Endothelial cell of umbilical vein (primary cell): ENCODE measurements at regions not wholly inside any gene's neighbourhood (a gene's known extent, or its start where the extent isn't known, plus 50 kb on each side); places are given as distances from the start of the nearest gene placed in this dataset.

Source experiments
- BruUV-seq: library from RNA; stranded (reverse); fragments of 400-500 nt; replicated peaks from 2 replicates; lab custom pipeline; 2021; lab: Mats Ljungman, UMichigan
- CTCF ChIA-PET: fragments of 300-600, 350-600 bp; sonication (Branson Sonifier 250); formaldehyde crosslinking; loops from one replicate; lab custom pipeline; 2021; ENCODE audit warnings: antibody characterized with exemption, inconsistent platforms; lab: Charles Lee
- POLR2A ChIA-PET: fragments of 300-600, 350-600 bp; sonication (Branson Sonifier 250); formaldehyde crosslinking; loops from one replicate; lab custom pipeline; 2021; ENCODE audit warnings: antibody characterized with exemption, inconsistent platforms; lab: Charles Lee
- DNase-seq: peaks from one replicate; pipeline ENCODE4 v3.0.0-alpha.2; 2011; ENCODE audit warnings: low read depth, low spot score
- FAIRE-seq: peaks from 2 replicates; lab custom pipeline; 2011; peaks lifted over from hg19 to GRCh38; lab: Jason Lieb, UNC
- H2AFZ ChIP-seq: 2 replicates; pipeline ENCODE4 v1.6.0; 2012; ENCODE audit warnings: low read depth, low read length, control low read depth, inconsistent platforms
- H3K27ac ChIP-seq: 2 replicates; pipeline ENCODE4 v1.5.1; 2011; ENCODE audit warnings: low read depth, mild to moderate bottlenecking, control low read depth, low read length, moderate library complexity; ENCODE audit not compliant: insufficient read depth
- H3K27me3 ChIP-seq, 2 experiments: 2 replicates each; pipeline versions ENCODE4 v1.6.0 to v1.6.1; 2011; ENCODE audit warnings: low read length in 2 of 2, mixed read lengths in 1 of 2; ENCODE audit not compliant: control insufficient read depth in 2 of 2, insufficient read depth in 2 of 2
- H3K36me3 ChIP-seq, 2 experiments: 2 replicates in 1 of 2; 3 replicates in 1 of 2; pipeline ENCODE4 v1.5.1; 2011; ENCODE audit warnings: low read length in 2 of 2, mild to moderate bottlenecking in 1 of 2, moderate library complexity in 1 of 2; ENCODE audit not compliant: control insufficient read depth in 2 of 2, insufficient read depth in 2 of 2; ENCODE audit errors: extremely low read depth in 1 of 2
- H3K4me1 ChIP-seq: 3 replicates; pipeline ENCODE4 v1.5.1; 2011; ENCODE audit warnings: mild to moderate bottlenecking, low read length; ENCODE audit not compliant: control insufficient read depth, insufficient read depth; ENCODE audit errors: extremely low read depth
- H3K4me2 ChIP-seq: 2 replicates; pipeline ENCODE4 v1.6.1; 2011; ENCODE audit warnings: low read length, control low read depth, mixed read lengths; ENCODE audit not compliant: insufficient read depth
- H3K4me3 ChIP-seq, 3 experiments: fragments of 200-600 bp in 1 of 3; sonication (generic), shearing (Covaris generic) in 1 of 3; replicated peaks in 1 of 3; 2 replicates each; pipeline ENCODE4 v1.5.1; 2011 to 2016; ENCODE audit warnings: control low read depth in 3 of 3, low read length in 3 of 3, mild to moderate bottlenecking in 2 of 3, inconsistent platforms in 1 of 3, low read depth in 1 of 3, moderate library complexity in 1 of 3; ENCODE audit not compliant: insufficient read depth in 1 of 3
- H3K79me2 ChIP-seq: 2 replicates; pipeline ENCODE4 v1.6.0; 2012; ENCODE audit warnings: low read length, inconsistent platforms; ENCODE audit not compliant: control insufficient read depth, insufficient read depth
- H3K9ac ChIP-seq: replicated peaks from 2 replicates; pipeline ENCODE3; 2011; ENCODE audit warnings: low read length, control low read depth; ENCODE audit not compliant: insufficient read depth; ENCODE audit errors: extremely low read depth
- H3K9me1 ChIP-seq: replicated peaks from 3 replicates; pipeline ENCODE4 v1.6.0; 2011; ENCODE audit warnings: mild to moderate bottlenecking, low read length; ENCODE audit not compliant: control insufficient read depth, insufficient read depth; ENCODE audit errors: extremely low read depth
- H3K9me3 ChIP-seq: replicated peaks from 2 replicates; pipeline ENCODE4 v1.5.1; 2012; ENCODE audit warnings: low read length, inconsistent platforms; ENCODE audit not compliant: control insufficient read depth, insufficient read depth
- H4K20me1 ChIP-seq: replicated peaks from 2 replicates; pipeline ENCODE3; 2011; ENCODE audit warnings: mild to moderate bottlenecking, low read length; ENCODE audit not compliant: control insufficient read depth, insufficient read depth; ENCODE audit errors: extremely low read depth
- EZH2 ChIP-seq: IDR thresholded peaks from 2 replicates; pipeline ENCODE4 v1.6.1; 2012; ENCODE audit warnings: borderline replicate concordance, low read depth, mild to moderate bottlenecking, moderate library complexity, low read length, inconsistent platforms; ENCODE audit not compliant: severe bottlenecking
- FOS ChIP-seq: IDR thresholded peaks from 2 replicates; pipeline ENCODE4 v1.6.1; 2011; ENCODE audit warnings: mild to moderate bottlenecking, low read length, moderate library complexity, borderline replicate concordance; ENCODE audit not compliant: insufficient read depth
- GATA2 ChIP-seq: IDR thresholded peaks from 2 replicates; pipeline ENCODE4 v1.7.0; 2011; ENCODE audit warnings: low read depth, mild to moderate bottlenecking, moderate library complexity, mixed read lengths, low read length; ENCODE audit not compliant: insufficient read length, insufficient read depth
- JUN ChIP-seq: IDR thresholded peaks from 2 replicates; pipeline ENCODE4 v1.6.1; 2011; ENCODE audit warnings: borderline replicate concordance, low read depth; ENCODE audit not compliant: insufficient read length, insufficient read depth
- MYC ChIP-seq: IDR thresholded peaks from one replicate; pipeline ENCODE4 v1.6.1; 2011; ENCODE audit warnings: mild to moderate bottlenecking, low read depth, low read length
- POLR2A ChIP-seq: IDR thresholded peaks from 2 replicates; pipeline ENCODE4 v1.6.1; 2012; ENCODE audit warnings: low read depth, mild to moderate bottlenecking, control low read depth, low read length
- POLR2AphosphoS5 ChIP-seq: IDR thresholded peaks from 2 replicates; pipeline ENCODE4 v1.6.1; 2012; ENCODE audit warnings: low read depth, mild to moderate bottlenecking, control low read depth, low read length, moderate library complexity; ENCODE audit not compliant: insufficient read depth
- dilution Hi-C: fragments of 300-500 bp; cut with MboI; formaldehyde crosslinking; loops from one replicate; pipeline ENCODE4 v1.15.0; 2019; ENCODE audit warnings: low sequenced_read_pairs; ENCODE audit not compliant: extremely low pct_ligation_motif_present
- intact Hi-C: fragments of 100-400 bp; cut with micrococcal nuclease; formaldehyde crosslinking; loops from one replicate; pipeline ENCODE4 v1.10.0; 2022
- TF ChIP-seq, protein P1 (sequence below), 2 donors: IDR thresholded peaks; 1 replicate in 1 of 2; 2 replicates in 1 of 2; pipeline ENCODE4 v1.5.1; 2011; ENCODE audit warnings: low read length in 2 of 2, mild to moderate bottlenecking in 2 of 2, moderate library complexity in 2 of 2, control low read depth in 1 of 2, inconsistent platforms in 1 of 2, low read depth in 1 of 2; ENCODE audit not compliant: insufficient read depth in 1 of 2; ENCODE audit errors: extremely low read depth in 1 of 2
- TF ChIP-seq, protein P2 (sequence below): IDR thresholded peaks from 2 replicates; pipeline ENCODE4 v1.6.1; 2011; ENCODE audit not compliant: insufficient read depth, insufficient read length

DNA sequence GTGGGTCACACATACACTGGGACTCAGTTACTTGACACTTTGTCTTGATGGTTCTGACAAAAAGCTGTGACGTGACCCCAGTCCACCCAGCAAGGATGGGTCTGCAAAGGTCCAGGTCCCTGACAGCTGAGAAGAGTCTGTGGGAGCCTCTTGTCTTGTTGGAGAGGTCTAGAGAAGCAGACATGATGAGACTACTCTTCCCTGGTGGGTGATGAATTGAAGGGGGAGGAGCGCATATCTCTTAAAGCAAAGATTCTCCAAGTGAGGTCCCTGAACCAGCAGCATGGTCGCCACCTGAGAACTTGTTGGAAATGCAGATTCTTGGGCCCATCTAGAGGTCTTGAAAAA lies 78.5 kb upstream of the MEDAG start:
- CTCF ChIA-PET, result interaction anchor here (1.0 kb wide), 1 partner anchor 38 kb away, joined by 3 read pairs; no protein-coding TSS in a partner anchor
- no peaks in the 10 kb centered on the region for H4K20me1 ChIP-seq
- dilution Hi-C loops, result no loop called here
- H3K27me3 ChIP-seq, result no peaks in the 10 kb centered on the region
- no peaks in the 10 kb centered on the region for H3K9me3 ChIP-seq
- H3K4me2 ChIP-seq, result no peak overlapping the region
- H3K79me2 ChIP-seq, result no peaks in the 10 kb centered on the region
- peaks cover 23% of the 10 kb centered on the region for H3K4me1 ChIP-seq
- no peak overlapping the region for H3K27ac ChIP-seq
- H3K36me3 ChIP-seq, result no peaks in the 10 kb centered on the region
- POLR2A ChIA-PET, result no interaction called here
- H2AFZ ChIP-seq, result no peak overlapping the region
- FAIRE-seq (no peak), DNase-seq (no peak)
- no peaks in the 10 kb centered on the region for H3K9me1 ChIP-seq
- intact Hi-C loops, result no loop called here
- TF ChIP-seq FOS (no peak), GATA2 (no peak), EZH2 (no peak), JUN (no peak), POLR2AphosphoS5 (no peak), MYC (no peak), POLR2A (no peak)
- TF ChIP-seq, protein P1, sequence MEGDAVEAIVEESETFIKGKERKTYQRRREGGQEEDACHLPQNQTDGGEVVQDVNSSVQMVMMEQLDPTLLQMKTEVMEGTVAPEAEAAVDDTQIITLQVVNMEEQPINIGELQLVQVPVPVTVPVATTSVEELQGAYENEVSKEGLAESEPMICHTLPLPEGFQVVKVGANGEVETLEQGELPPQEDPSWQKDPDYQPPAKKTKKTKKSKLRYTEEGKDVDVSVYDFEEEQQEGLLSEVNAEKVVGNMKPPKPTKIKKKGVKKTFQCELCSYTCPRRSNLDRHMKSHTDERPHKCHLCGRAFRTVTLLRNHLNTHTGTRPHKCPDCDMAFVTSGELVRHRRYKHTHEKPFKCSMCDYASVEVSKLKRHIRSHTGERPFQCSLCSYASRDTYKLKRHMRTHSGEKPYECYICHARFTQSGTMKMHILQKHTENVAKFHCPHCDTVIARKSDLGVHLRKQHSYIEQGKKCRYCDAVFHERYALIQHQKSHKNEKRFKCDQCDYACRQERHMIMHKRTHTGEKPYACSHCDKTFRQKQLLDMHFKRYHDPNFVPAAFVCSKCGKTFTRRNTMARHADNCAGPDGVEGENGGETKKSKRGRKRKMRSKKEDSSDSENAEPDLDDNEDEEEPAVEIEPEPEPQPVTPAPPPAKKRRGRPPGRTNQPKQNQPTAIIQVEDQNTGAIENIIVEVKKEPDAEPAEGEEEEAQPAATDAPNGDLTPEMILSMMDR (IDR thresholded peaks at IDR 0.05; ENCODE audit: extremely low read depth in 1 of 2, insufficient read depth in 1 of 2, low read depth in 1 of 2, low read length in 2 of 2), result no peak
- TF ChIP-seq, protein P2, sequence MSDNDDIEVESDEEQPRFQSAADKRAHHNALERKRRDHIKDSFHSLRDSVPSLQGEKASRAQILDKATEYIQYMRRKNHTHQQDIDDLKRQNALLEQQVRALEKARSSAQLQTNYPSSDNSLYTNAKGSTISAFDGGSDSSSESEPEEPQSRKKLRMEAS, result no peak
- H3K9ac ChIP-seq, result no peak overlapping the region
- BruUV-seq, result no TSS peak
- H3K4me3 ChIP-seq, result no peak overlapping the region
